ENCODE measurements at regions not wholly inside any gene's neighbourhood (a gene's known extent, or its start where the extent isn't known, plus 50 kb on each side); places are given as distances from the start of the nearest gene placed in this dataset.

DNA sequence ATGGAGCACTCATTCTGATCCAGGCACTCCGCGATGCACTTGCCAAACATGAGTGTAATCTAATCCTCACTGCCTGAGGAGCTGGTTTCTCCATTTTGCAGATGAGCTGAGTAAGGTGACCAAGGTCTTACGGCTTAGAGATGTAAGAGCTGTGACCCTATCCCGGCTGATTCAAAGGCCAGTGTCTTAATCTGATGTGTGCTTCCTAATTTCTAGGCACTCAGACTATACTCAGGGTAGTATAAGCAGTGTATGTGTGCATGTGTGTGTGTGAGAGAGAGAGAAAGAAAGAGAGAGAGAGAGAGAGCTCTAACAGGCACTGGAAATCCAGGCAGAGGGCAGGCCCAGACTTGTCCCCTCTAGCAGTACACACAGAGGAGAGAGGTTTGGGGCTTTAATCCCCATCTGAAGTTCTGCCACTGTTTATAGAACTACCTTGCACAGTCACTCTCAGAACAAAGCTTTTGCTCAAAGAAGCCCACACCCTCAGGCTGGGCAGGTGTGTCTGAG is 188.2 kb downstream of the ZBTB18 start (continued):
- TF ChIP-seq, protein P1, sequence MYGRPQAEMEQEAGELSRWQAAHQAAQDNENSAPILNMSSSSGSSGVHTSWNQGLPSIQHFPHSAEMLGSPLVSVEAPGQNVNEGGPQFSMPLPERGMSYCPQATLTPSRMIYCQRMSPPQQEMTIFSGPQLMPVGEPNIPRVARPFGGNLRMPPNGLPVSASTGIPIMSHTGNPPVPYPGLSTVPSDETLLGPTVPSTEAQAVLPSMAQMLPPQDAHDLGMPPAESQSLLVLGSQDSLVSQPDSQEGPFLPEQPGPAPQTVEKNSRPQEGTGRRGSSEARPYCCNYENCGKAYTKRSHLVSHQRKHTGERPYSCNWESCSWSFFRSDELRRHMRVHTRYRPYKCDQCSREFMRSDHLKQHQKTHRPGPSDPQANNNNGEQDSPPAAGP (tag by site-specific recombination; IDR thresholded peaks at IDR 0.05): no peak
- TF ChIP-seq ZNF600 (tag by site-specific recombination; IDR thresholded peaks at IDR 0.05) (no peak), ZNF558 (tag by site-specific recombination; IDR thresholded peaks at IDR 0.05) (peak; percentile 57), ZNF670 (tag by site-specific recombination; IDR thresholded peaks at IDR 0.05; ENCODE audit: low read depth) (no peak), ZNF248 (tag by site-specific recombination; IDR thresholded peaks at IDR 0.05) (no peak), ZNF121 (tag by site-specific recombination; IDR thresholded peaks at IDR 0.05) (no peak), ZNF521 (tag by site-specific recombination; IDR thresholded peaks at IDR 0.05) (no peak), ZNF404 (tag by site-specific recombination; IDR thresholded peaks at IDR 0.05) (peak; percentile 64; the same call in 1 of the 2 replicates), ZNF266 (tag by site-specific recombination; IDR thresholded peaks at IDR 0.05; ENCODE audit: low read depth) (no peak), SP7 (tag by site-specific recombination; IDR thresholded peaks at IDR 0.05) (peak; percentile 53), KLF16 (tag by site-specific recombination; IDR thresholded peaks at IDR 0.05) (no peak), BCL11B (tag by site-specific recombination; IDR thresholded peaks at IDR 0.05; ENCODE audit: low read depth) (no peak), ZNF548 (tag by site-specific recombination; IDR thresholded peaks at IDR 0.05) (no peak), ZNF416 (tag by site-specific recombination; IDR thresholded peaks at IDR 0.05) (peak; percentile 24; the same call in 1 of the 2 replicates), RBAK (tag by site-specific recombination; IDR thresholded peaks at IDR 0.05) (no peak), ZSCAN16 (tag by site-specific recombination; IDR thresholded peaks at IDR 0.05) (peak; percentile 71), ZNF510 (tag by site-specific recombination; IDR thresholded peaks at IDR 0.05; ENCODE audit: insufficient replicate concordance) (no peak), ZBTB48 (tag by site-specific recombination; IDR thresholded peaks at IDR 0.05) (peak; percentile 46; the same call in 1 of the 2 replicates), ZFP3 (tag by site-specific recombination; IDR thresholded peaks at IDR 0.05; ENCODE audit: low read depth) (no peak; the same call in 1 of the 2 replicates), KLF8 (tag by site-specific recombination; IDR thresholded peaks at IDR 0.05) (no peak)
- TF ChIP-seq, protein P2, sequence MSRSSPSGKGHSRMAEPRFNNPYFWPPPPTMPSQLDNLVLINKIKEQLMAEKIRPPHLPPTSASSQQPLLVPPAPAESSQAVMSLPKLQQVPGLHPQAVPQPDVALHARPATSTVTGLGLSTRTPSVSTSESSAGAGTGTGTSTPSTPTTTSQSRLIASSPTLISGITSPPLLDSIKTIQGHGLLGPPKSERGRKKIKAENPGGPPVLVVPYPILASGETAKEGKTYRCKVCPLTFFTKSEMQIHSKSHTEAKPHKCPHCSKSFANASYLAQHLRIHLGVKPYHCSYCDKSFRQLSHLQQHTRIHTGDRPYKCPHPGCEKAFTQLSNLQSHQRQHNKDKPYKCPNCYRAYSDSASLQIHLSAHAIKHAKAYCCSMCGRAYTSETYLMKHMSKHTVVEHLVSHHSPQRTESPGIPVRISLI (tag by site-specific recombination; IDR thresholded peaks at IDR 0.05): peak; percentile 30; the same call in 1 of the 2 replicates
- TF ChIP-seq, protein P3, sequence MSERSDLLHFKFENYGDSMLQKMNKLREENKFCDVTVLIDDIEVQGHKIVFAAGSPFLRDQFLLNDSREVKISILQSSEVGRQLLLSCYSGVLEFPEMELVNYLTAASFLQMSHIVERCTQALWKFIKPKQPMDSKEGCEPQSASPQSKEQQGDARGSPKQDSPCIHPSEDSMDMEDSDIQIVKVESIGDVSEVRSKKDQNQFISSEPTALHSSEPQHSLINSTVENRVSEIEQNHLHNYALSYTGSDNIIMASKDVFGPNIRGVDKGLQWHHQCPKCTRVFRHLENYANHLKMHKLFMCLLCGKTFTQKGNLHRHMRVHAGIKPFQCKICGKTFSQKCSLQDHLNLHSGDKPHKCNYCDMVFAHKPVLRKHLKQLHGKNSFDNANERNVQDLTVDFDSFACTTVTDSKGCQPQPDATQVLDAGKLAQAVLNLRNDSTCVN (tag by site-specific recombination; optimal IDR thresholded peaks at IDR 0.05): no peak
- TF ChIP-seq, protein P4, sequence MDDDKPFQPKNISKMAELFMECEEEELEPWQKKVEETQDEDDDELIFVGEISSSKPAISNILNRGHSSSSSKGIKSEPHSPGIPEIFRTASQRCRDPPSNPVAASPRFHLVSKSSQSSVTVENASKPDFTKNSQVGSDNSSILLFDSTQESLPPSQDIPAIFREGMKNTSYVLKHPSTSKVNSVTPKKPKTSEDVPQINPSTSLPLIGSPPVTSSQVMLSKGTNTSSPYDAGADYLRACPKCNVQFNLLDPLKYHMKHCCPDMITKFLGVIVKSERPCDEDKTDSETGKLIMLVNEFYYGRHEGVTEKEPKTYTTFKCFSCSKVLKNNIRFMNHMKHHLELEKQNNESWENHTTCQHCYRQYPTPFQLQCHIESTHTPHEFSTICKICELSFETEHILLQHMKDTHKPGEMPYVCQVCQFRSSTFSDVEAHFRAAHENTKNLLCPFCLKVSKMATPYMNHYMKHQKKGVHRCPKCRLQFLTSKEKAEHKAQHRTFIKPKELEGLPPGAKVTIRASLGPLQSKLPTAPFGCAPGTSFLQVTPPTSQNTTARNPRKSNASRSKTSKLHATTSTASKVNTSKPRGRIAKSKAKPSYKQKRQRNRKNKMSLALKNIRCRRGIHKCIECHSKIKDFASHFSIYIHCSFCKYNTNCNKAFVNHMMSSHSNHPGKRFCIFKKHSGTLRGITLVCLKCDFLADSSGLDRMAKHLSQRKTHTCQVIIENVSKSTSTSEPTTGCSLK (tag by site-specific recombination; IDR thresholded peaks at IDR 0.05): no peak
- TF ChIP-seq, protein P5, sequence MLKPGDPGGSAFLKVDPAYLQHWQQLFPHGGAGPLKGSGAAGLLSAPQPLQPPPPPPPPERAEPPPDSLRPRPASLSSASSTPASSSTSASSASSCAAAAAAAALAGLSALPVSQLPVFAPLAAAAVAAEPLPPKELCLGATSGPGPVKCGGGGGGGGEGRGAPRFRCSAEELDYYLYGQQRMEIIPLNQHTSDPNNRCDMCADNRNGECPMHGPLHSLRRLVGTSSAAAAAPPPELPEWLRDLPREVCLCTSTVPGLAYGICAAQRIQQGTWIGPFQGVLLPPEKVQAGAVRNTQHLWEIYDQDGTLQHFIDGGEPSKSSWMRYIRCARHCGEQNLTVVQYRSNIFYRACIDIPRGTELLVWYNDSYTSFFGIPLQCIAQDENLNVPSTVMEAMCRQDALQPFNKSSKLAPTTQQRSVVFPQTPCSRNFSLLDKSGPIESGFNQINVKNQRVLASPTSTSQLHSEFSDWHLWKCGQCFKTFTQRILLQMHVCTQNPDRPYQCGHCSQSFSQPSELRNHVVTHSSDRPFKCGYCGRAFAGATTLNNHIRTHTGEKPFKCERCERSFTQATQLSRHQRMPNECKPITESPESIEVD (tag by site-specific recombination; IDR thresholded peaks at IDR 0.05): no peak
- TF ChIP-seq, protein P6, sequence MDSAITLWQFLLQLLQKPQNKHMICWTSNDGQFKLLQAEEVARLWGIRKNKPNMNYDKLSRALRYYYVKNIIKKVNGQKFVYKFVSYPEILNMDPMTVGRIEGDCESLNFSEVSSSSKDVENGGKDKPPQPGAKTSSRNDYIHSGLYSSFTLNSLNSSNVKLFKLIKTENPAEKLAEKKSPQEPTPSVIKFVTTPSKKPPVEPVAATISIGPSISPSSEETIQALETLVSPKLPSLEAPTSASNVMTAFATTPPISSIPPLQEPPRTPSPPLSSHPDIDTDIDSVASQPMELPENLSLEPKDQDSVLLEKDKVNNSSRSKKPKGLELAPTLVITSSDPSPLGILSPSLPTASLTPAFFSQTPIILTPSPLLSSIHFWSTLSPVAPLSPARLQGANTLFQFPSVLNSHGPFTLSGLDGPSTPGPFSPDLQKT (IDR thresholded peaks at IDR 0.05; ENCODE audit: borderline replicate concordance, low read depth, low read length): no peak
- TF ChIP-seq, protein P7, sequence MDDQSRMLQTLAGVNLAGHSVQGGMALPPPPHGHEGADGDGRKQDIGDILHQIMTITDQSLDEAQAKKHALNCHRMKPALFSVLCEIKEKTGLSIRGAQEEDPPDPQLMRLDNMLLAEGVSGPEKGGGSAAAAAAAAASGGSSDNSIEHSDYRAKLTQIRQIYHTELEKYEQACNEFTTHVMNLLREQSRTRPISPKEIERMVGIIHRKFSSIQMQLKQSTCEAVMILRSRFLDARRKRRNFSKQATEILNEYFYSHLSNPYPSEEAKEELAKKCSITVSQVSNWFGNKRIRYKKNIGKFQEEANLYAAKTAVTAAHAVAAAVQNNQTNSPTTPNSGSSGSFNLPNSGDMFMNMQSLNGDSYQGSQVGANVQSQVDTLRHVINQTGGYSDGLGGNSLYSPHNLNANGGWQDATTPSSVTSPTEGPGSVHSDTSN (CRISPR knock-in tag; IDR thresholded peaks at IDR 0.05): no peak
- TF ChIP-seq, protein P8, sequence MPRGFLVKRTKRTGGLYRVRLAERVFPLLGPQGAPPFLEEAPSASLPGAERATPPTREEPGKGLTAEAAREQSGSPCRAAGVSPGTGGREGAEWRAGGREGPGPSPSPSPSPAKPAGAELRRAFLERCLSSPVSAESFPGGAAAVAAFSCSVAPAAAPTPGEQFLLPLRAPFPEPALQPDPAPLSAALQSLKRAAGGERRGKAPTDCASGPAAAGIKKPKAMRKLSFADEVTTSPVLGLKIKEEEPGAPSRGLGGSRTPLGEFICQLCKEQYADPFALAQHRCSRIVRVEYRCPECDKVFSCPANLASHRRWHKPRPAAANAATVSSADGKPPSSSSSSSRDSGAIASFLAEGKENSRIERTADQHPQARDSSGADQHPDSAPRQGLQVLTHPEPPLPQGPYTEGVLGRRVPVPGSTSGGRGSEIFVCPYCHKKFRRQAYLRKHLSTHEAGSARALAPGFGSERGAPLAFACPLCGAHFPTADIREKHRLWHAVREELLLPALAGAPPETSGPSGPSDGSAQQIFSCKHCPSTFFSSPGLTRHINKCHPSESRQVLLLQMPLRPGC (tag by site-specific recombination; IDR thresholded peaks at IDR 0.05): no peak
